Endothelial cell of umbilical vein (primary cell): ENCODE measurements at regions not wholly inside any gene's neighbourhood (a gene's known extent, or its start where the extent isn't known, plus 50 kb on each side); places are given as distances from the start of the nearest gene placed in this dataset.

Experiments
- EZH2 ChIP-seq: IDR thresholded peaks from 2 replicates; pipeline ENCODE4 v1.6.1; 2012; ENCODE audit warnings: borderline replicate concordance, low read depth, mild to moderate bottlenecking, moderate library complexity, low read length, inconsistent platforms; ENCODE audit not compliant: severe bottlenecking
- FOS ChIP-seq: IDR thresholded peaks from 2 replicates; pipeline ENCODE4 v1.6.1; 2011; ENCODE audit warnings: mild to moderate bottlenecking, low read length, moderate library complexity, borderline replicate concordance; ENCODE audit not compliant: insufficient read depth
- GATA2 ChIP-seq: IDR thresholded peaks from 2 replicates; pipeline ENCODE4 v1.7.0; 2011; ENCODE audit warnings: low read depth, mild to moderate bottlenecking, moderate library complexity, mixed read lengths, low read length; ENCODE audit not compliant: insufficient read length, insufficient read depth
- JUN ChIP-seq: IDR thresholded peaks from 2 replicates; pipeline ENCODE4 v1.6.1; 2011; ENCODE audit warnings: borderline replicate concordance, low read depth; ENCODE audit not compliant: insufficient read length, insufficient read depth
- MYC ChIP-seq: IDR thresholded peaks from one replicate; pipeline ENCODE4 v1.6.1; 2011; ENCODE audit warnings: mild to moderate bottlenecking, low read depth, low read length
- POLR2A ChIP-seq: IDR thresholded peaks from 2 replicates; pipeline ENCODE4 v1.6.1; 2012; ENCODE audit warnings: low read depth, mild to moderate bottlenecking, control low read depth, low read length
- POLR2AphosphoS5 ChIP-seq: IDR thresholded peaks from 2 replicates; pipeline ENCODE4 v1.6.1; 2012; ENCODE audit warnings: low read depth, mild to moderate bottlenecking, control low read depth, low read length, moderate library complexity; ENCODE audit not compliant: insufficient read depth
- TF ChIP-seq, protein P1 (sequence below), 2 donors: IDR thresholded peaks; 1 replicate in 1 of 2; 2 replicates in 1 of 2; pipeline ENCODE4 v1.5.1; 2011; ENCODE audit warnings: low read length in 2 of 2, mild to moderate bottlenecking in 2 of 2, moderate library complexity in 2 of 2, control low read depth in 1 of 2, inconsistent platforms in 1 of 2, low read depth in 1 of 2; ENCODE audit not compliant: insufficient read depth in 1 of 2; ENCODE audit errors: extremely low read depth in 1 of 2
- TF ChIP-seq, protein P2 (sequence below): IDR thresholded peaks from 2 replicates; pipeline ENCODE4 v1.6.1; 2011; ENCODE audit not compliant: insufficient read depth, insufficient read length

- TF ChIP-seq, protein P1, sequence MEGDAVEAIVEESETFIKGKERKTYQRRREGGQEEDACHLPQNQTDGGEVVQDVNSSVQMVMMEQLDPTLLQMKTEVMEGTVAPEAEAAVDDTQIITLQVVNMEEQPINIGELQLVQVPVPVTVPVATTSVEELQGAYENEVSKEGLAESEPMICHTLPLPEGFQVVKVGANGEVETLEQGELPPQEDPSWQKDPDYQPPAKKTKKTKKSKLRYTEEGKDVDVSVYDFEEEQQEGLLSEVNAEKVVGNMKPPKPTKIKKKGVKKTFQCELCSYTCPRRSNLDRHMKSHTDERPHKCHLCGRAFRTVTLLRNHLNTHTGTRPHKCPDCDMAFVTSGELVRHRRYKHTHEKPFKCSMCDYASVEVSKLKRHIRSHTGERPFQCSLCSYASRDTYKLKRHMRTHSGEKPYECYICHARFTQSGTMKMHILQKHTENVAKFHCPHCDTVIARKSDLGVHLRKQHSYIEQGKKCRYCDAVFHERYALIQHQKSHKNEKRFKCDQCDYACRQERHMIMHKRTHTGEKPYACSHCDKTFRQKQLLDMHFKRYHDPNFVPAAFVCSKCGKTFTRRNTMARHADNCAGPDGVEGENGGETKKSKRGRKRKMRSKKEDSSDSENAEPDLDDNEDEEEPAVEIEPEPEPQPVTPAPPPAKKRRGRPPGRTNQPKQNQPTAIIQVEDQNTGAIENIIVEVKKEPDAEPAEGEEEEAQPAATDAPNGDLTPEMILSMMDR (IDR thresholded peaks at IDR 0.05; ENCODE audit: extremely low read depth in 1 of 2, insufficient read depth in 1 of 2, low read depth in 1 of 2, low read length in 2 of 2): no peak
- no peak for TF ChIP-seq MYC
- TF ChIP-seq, protein P2, sequence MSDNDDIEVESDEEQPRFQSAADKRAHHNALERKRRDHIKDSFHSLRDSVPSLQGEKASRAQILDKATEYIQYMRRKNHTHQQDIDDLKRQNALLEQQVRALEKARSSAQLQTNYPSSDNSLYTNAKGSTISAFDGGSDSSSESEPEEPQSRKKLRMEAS: no peak
- no peak for TF ChIP-seq FOS
- TF ChIP-seq POLR2A: no peak
- no peak for TF ChIP-seq JUN
- TF ChIP-seq EZH2: no peak
- no peak for TF ChIP-seq POLR2AphosphoS5
- TF ChIP-seq GATA2: no peak
Observed at GRCh38 chr11:71370895-71371673, 77.1 kb downstream of the DHCR7 start.
